ENCODE measurements at regions not wholly inside any gene's neighbourhood (a gene's known extent, or its start where the extent isn't known, plus 50 kb on each side); places are given as distances from the start of the nearest gene placed in this dataset.

DNA sequence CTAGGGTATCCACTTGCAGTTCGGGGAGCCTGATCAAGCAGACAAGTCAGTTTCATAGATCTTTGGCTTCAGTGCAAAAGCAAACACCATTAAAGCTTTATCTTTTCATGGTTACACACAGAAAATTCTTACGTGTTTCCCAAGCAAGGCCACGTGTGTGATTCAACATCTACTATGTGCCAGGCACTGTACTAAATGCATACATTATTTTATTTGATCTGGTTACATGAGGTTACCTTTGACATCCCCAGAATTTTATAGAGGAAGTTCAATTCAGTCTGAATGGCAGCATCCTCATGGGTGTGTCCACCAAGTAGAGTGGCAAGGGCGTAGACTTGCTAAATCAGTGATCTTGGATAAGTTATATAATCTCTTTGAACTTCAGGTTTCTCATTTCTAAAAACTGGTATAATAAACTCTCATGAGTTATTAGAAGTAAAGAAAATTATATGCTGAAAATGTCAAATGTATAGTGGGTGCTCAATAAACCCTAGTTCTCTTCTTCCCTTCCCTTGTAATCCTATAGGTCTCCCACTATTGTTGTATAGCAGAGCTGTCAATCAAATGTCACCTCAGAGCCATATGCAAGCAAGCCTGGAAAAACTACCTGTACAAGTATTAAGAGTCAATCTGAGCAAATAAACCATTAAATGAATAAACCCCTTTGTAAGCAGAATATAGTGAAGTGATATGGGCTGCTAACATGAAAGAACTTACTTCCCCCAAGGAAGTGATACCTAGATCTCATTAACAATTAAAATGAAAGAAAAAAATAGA lies 50.3 kb upstream of the TMX1 start:
- Mint-ChIP-seq H3K27ac (no peak overlapping the region), H3K27me3 (no peaks in the 10 kb centered on the region), H3K36me3 (no peaks in the 10 kb centered on the region), H3K4me3 (no peak overlapping the region), H3K4me1 (peaks cover 0 to 4% (median 2%) of the 10 kb centered on the region in 3 donors), H3K9me3 (peaks cover 0 to 4% (median 0%) of the 10 kb centered on the region in 3 donors)

Data from IgD-negative memory B cell (primary cell).